ENCODE measurements at regions not wholly inside any gene's neighbourhood (a gene's known extent, or its start where the extent isn't known, plus 50 kb on each side); places are given as distances from the start of the nearest gene placed in this dataset.
A peak's percentile ranks its signal among the peaks of the same experiment; 100 is the strongest.

DNA sequence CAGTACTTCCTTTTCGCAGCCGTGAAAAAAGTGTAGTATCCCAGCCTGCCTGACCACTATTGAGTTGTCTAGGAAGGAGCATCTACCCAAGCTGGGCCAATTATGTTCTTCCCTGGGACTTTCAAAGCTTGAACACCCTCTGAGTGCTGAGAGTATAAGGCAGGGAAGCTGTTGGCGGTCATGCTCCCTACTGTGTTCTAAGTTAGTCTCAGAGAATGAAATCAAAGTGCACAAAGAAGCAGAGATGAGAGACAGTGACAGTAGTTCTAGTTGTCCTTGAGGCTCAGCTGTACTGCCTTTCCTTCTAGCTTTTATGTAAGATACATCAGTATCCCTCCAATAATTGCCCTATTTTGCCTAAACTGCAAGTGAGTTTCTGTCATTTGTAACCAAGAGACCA, 427.1 kb upstream of the SEL1L start:
- H3K27me3 ChIP-seq: no peaks in the 10 kb centered on the region
- H3K9me3 ChIP-seq (replicated peaks): no peaks in the 10 kb centered on the region
- no peak overlapping the region for H3K4me3 ChIP-seq
- no peak overlapping the region for H3K27ac ChIP-seq
- H3K4me1 ChIP-seq: no peaks in the 10 kb centered on the region
- no peaks in the 10 kb centered on the region for H3K36me3 ChIP-seq
- DNase-seq: no peak

DNA sequence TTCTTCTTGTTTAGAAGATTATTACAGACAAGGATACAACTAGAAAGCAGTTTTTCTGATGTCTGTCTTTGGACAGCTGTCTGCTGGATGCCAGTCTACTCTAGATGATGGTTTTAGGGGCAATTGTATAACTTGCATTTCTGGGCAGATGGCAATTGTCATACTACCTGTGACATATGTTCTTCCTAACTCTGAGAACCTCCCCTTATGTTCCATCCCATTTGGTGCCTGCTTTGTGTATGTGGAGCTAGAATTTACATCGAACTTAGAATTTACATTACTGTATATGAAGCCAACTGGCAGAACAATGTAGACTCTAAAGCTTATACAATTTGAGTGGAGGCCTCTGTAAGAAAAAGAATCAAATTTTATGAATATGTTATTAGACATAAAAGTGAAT, 430.2 kb upstream of the SEL1L start:
- Histone ChIP-seq H3K4me3 (no peak overlapping the region), H3K36me3 (no peaks in the 10 kb centered on the region), H3K4me1 (no peaks in the 10 kb centered on the region), H3K27me3 (no peaks in the 10 kb centered on the region), H3K9me3 (replicated peaks) (peaks cover 5% of the 10 kb centered on the region; the same call in 1 of the 2 replicates), H3K27ac (no peak overlapping the region)
- DNase-seq: no peak

DNA sequence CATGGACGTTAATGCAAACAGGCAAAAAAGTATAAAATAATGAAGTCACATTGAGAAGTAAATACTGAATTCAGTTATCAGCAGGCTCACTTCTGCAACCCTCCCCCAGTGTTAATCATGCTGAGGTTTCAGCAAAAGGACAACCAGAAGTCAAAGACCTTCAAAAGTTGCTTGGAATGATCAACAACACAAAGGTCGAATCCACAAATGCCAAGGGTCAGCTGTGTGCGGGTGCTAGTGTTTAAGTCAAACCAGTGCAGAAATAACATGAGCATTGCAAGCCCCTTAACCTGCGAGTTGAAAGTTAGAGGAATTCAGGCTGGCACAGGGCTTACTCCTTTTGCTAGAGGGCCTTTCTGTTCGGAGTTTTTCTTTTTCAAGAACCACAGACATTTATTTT, 436.7 kb upstream of the SEL1L start:
- Histone ChIP-seq H3K36me3 (no peaks in the 10 kb centered on the region), H3K4me3 (no peak overlapping the region), H3K27ac (no peak overlapping the region), H3K4me1 (no peaks in the 10 kb centered on the region), H3K9me3 (replicated peaks) (peaks cover 7% of the 10 kb centered on the region; the same call in 1 of the 2 replicates), H3K27me3 (no peaks in the 10 kb centered on the region)
- no peak for DNase-seq

DNA sequence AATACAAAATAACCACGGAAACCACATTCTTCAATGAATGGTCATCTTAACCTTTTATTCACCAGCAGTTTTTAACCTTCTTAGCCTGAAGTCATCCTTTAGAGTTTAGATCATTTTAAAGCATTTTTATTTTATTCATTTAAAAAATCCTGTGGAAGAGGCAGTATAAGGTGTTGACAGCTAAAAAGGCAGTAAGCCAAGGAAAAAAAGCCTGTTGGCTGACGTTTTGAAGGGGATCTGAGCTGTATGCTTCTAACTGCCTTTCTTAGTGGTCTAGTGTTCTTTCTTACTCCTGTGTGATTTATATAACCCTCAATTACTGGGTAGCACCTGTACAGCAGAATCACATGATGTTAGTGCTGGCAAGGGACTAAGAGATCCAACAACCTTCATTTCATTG, 438.3 kb upstream of the SEL1L start:
- H3K4me3 ChIP-seq: no peak overlapping the region
- H3K9me3 ChIP-seq (replicated peaks): peaks cover 7% of the 10 kb centered on the region; the same call in 1 of the 2 replicates
- H3K4me1 ChIP-seq: no peaks in the 10 kb centered on the region
- H3K27ac ChIP-seq: no peak overlapping the region
- H3K36me3 ChIP-seq: no peaks in the 10 kb centered on the region
- no peak for DNase-seq
- H3K27me3 ChIP-seq: no peaks in the 10 kb centered on the region

DNA sequence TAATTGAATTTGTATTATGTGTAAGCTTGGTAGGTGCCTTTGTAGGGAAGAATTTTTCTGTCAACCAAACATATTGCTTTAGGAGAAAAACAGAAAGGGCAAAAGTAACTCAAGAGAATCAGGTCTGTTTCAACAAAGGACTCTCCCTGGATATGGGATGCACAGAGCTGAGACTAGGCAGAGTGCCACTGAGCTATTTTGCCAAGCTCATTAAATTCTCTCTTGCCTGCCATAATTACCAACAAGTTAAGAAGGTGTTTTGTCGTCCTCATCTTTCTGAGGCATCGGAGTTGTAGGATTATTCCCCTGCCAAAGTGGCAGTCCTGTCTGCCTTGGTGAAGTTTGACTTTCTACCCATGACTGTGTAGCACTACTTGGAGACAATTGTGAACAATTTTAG, 438.9 kb upstream of the SEL1L start:
- no peaks in the 10 kb centered on the region for H3K4me1 ChIP-seq
- H3K27ac ChIP-seq: no peak overlapping the region
- no peak overlapping the region for H3K4me3 ChIP-seq
- H3K9me3 ChIP-seq (replicated peaks): peaks cover 7% of the 10 kb centered on the region; the same call in 1 of the 2 replicates
- no peak for DNase-seq
- H3K27me3 ChIP-seq: no peaks in the 10 kb centered on the region
- H3K36me3 ChIP-seq: no peaks in the 10 kb centered on the region

DNA sequence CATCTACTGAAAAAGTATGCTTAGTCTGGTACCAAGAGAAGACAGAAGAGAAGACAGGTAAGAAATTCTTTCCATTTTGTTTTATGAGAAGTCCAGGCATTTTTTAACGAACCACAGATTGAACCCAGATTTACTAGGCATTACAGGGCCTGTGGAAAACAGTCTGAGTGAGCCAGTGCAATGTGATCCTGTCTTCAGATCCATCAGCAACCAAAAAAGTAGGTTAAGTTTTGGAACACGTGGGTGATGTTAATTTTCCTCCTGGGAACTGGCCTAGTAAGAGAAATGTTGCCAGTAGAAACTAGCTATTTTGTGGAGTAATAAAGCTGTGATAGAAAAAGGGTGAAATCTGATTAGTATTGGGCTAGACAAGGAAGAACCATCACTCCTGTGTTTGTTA, 440.9 kb upstream of the SEL1L start:
- no peaks in the 10 kb centered on the region for H3K9me3 ChIP-seq (replicated peaks)
- DNase-seq: no peak
- H3K4me1 ChIP-seq: no peaks in the 10 kb centered on the region
- H3K36me3 ChIP-seq: no peaks in the 10 kb centered on the region
- H3K27ac ChIP-seq: no peak overlapping the region
- H3K27me3 ChIP-seq: no peaks in the 10 kb centered on the region
- no peak overlapping the region for H3K4me3 ChIP-seq

DNA sequence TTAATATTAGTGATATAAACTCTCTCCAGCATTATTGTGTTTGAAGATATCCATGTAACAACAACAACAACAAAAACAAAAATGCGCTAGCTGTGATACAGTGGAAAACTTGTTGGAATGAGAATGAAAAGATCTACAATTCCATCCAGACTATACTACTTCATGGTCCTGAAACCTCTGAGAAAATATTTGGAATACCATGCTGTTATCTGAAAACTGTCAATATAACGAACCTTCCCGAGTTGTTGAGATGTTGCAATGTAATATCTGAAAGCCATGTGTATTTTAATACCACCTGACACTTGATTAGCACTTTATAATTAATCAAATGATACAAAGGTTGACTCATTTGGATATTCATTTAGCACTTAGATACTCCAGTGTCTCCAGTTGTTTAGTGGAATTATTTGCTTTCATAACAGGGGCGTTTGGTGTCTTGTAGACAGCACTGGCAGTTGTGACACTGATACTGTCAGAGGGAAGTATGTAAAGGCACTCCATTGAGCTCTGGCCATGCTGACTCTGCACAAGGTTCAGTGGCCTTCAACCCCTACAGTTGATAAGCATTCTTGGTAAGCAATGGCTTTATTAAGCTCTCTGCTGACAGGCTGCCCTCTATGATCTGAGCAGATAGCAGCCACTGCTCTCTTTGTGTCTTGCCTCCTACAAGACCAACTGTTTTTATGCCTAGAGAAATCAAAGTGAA, 447.1 kb upstream of the SEL1L start:
- no peaks in the 10 kb centered on the region for H3K36me3 ChIP-seq
- H3K9me3 ChIP-seq (replicated peaks): no peaks in the 10 kb centered on the region
- no peaks in the 10 kb centered on the region for H3K27me3 ChIP-seq
- no peak for DNase-seq
- no peaks in the 10 kb centered on the region for H3K4me1 ChIP-seq
- H3K4me3 ChIP-seq: no peak overlapping the region
- H3K27ac ChIP-seq: no peak overlapping the region

DNA sequence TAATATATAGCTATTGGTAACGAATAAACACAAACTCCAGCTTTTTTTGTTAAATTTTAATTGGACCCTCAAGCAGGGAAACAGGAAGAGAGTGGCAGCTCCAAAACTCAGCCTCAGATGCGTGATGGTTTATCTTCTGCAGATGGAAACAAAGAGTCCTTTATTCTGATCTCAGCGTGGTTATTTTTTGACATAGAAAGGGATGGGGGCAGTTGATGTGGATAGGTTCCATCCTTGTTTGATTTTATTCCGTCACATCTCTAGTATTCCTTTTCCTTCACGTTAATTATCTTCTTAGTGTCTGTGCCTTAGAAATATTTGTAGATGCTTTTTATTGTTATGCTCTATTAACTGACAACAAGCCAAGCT, 447.6 kb upstream of the SEL1L start:
- Histone ChIP-seq H3K27ac (no peak overlapping the region), H3K4me3 (no peak overlapping the region), H3K9me3 (replicated peaks) (no peaks in the 10 kb centered on the region), H3K27me3 (no peaks in the 10 kb centered on the region), H3K4me1 (no peaks in the 10 kb centered on the region), H3K36me3 (no peaks in the 10 kb centered on the region)
- DNase-seq: no peak

DNA sequence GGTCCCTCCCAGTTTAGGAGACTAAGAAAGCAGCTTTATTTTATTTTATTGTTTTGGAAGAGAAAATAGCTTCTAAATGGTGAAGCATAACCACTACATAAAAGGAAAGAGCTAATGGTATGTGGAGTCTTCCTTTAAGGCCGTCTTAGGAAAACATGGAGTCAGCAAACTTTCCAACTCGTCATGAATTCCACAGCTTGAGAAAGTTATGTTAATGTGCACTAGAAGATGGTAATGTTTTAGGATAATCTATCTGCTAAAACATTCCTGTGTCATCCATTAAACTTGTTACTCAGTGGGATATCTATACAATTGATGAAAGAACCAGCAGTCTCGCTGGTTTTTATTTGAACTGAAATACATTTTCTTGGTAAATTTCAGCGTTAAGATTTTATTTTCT, 448.4 kb upstream of the SEL1L start:
- Histone ChIP-seq H3K27ac (no peak overlapping the region), H3K27me3 (no peaks in the 10 kb centered on the region), H3K9me3 (replicated peaks) (no peaks in the 10 kb centered on the region), H3K4me3 (no peak overlapping the region), H3K36me3 (no peaks in the 10 kb centered on the region), H3K4me1 (no peaks in the 10 kb centered on the region)
- DNase-seq: no peak

DNA sequence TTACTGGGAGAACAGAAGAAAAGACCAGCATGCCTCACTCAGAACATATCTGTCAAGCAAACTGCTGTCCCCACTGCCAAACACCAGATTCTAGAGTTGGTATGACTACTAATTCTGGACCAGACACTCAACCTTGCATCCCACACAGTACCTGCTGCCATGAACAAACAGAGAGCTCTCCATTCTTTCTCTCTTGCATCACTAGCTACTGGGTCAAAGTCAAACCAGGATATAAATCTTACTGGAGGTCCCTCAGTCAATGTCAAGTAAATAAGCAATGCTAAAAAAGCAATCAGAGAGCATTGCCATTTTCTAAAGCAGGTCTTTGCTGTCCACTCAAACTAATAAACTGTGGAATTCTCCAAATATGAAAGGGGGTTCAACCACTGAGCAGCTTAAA, 452.4 kb upstream of the SEL1L start:
- no peak for DNase-seq
- H3K27me3 ChIP-seq: no peaks in the 10 kb centered on the region
- H3K4me1 ChIP-seq: no peaks in the 10 kb centered on the region
- H3K27ac ChIP-seq: no peak overlapping the region
- no peak overlapping the region for H3K4me3 ChIP-seq
- H3K36me3 ChIP-seq: no peaks in the 10 kb centered on the region
- no peaks in the 10 kb centered on the region for H3K9me3 ChIP-seq (replicated peaks)

DNA sequence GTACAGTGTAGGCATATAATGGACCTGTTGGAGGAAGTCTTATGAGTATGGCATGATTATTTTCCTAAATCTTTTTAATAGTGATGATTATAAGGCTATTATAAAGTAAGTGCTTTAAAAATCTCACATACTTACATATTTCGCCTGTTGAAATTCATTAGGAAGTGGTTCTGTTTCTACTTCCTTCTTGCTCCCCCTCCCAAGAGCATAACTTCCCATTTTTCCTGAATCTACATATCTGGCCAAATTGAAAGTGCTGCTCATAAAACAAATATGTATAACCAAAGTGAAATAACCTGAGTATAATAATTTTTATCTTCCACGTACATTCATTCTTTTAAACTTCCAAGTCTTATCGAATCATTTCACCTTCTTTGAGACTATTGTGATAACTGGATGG, 455.6 kb upstream of the SEL1L start:
- H3K9me3 ChIP-seq (replicated peaks): no peaks in the 10 kb centered on the region
- no peaks in the 10 kb centered on the region for H3K36me3 ChIP-seq
- H3K27ac ChIP-seq: no peak overlapping the region
- no peaks in the 10 kb centered on the region for H3K4me1 ChIP-seq
- no peak overlapping the region for H3K4me3 ChIP-seq
- H3K27me3 ChIP-seq: no peaks in the 10 kb centered on the region
- no peak for DNase-seq

DNA sequence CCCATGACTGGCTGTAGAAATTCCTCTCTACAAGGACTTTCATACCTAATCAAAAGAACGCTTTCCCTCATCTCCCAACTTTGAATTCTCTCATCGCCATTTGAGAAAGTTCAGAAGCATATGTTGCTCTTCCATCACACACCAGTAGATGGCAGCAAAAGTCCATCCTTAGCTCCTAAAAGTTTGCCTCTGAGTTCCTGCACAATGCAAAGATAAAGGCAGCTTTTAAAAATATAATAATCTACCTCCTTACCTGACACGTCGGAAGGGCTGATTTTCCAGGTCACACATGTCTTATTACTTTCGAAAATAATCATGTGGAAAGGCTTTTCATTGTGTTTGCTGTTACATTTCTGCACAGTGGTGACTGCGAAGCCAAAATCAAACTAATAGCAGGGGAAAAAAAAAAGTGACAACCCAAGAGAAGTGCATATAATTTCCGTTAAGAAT, 456.7 kb upstream of the SEL1L start:
- Histone ChIP-seq H3K27ac (no peak overlapping the region), H3K4me1 (no peaks in the 10 kb centered on the region), H3K9me3 (replicated peaks) (no peaks in the 10 kb centered on the region), H3K4me3 (no peak overlapping the region), H3K27me3 (no peaks in the 10 kb centered on the region), H3K36me3 (no peaks in the 10 kb centered on the region)
- peak; percentile 7 to 74 for DNase-seq

DNA sequence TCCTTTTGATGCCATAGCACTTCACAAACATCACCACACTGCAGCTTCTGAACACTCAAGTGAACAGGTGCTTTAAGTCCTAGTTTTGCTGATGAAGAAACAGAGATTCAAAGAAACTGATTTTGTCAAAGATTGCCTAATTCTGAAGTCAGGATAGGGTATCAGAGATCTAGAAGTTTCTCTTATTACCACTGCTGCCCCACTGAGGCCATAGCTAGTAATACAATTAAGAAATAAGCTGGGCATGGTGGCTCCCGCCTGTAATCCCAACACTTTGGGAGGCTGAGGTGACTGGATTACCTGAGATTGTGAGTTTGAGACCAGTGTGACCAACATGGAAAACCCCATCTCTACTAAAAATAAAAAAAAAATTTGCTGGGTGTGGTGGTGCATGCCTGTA, 458.3 kb upstream of the SEL1L start:
- H3K9me3 ChIP-seq (replicated peaks): no peaks in the 10 kb centered on the region
- no peaks in the 10 kb centered on the region for H3K4me1 ChIP-seq
- no peak overlapping the region for H3K4me3 ChIP-seq
- H3K36me3 ChIP-seq: no peaks in the 10 kb centered on the region
- H3K27me3 ChIP-seq: no peaks in the 10 kb centered on the region
- H3K27ac ChIP-seq: no peak overlapping the region
- peak in 1 of 2 experiments; percentile 19 for DNase-seq

DNA sequence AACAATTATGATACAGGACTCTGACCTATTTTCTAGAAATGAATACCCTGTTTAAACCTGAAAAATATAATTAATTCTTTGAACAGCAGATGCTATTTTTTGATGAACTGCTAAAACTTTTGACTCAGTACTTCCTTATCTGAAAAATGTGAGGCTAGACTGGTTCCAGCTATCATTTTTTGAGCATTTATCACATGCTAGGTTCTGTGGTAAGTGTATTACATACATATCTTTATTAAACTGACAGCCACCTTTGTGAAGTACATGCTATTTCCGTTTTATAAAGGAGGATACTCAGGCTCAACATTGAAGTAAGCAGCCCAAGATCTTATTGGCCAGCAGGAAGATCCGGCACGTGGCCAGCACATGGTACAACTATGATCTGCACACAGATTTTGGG, 459.8 kb upstream of the SEL1L start:
- no peaks in the 10 kb centered on the region for H3K27me3 ChIP-seq
- no peaks in the 10 kb centered on the region for H3K9me3 ChIP-seq (replicated peaks)
- no peak overlapping the region for H3K4me3 ChIP-seq
- no peaks in the 10 kb centered on the region for H3K36me3 ChIP-seq
- no peaks in the 10 kb centered on the region for H3K4me1 ChIP-seq
- no peak overlapping the region for H3K27ac ChIP-seq
- no peak for DNase-seq

DNA sequence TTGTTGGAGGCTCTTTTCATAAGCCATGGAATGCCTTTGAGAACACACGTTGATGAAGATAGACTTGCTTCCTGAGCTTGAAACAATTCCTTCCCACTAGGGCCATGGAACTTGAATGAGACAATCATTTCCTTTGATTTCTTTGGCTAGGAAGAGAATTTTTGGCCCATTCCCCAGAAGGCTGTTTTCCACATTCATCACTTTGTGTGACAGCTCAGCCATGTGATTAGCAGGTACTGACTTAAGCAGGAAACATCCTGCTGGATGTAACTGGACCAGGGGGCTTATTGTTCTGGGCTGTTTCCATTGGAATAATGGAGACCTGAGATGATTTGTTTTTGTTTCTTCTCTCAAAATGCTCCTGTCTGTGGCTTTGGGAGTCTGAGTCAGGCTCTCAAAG, 469.8 kb upstream of the SEL1L start:
- no peaks in the 10 kb centered on the region for H3K9me3 ChIP-seq (replicated peaks)
- no peaks in the 10 kb centered on the region for H3K36me3 ChIP-seq
- no peak overlapping the region for H3K27ac ChIP-seq
- DNase-seq: no peak
- H3K27me3 ChIP-seq: no peaks in the 10 kb centered on the region
- no peaks in the 10 kb centered on the region for H3K4me1 ChIP-seq
- no peak overlapping the region for H3K4me3 ChIP-seq

DNA sequence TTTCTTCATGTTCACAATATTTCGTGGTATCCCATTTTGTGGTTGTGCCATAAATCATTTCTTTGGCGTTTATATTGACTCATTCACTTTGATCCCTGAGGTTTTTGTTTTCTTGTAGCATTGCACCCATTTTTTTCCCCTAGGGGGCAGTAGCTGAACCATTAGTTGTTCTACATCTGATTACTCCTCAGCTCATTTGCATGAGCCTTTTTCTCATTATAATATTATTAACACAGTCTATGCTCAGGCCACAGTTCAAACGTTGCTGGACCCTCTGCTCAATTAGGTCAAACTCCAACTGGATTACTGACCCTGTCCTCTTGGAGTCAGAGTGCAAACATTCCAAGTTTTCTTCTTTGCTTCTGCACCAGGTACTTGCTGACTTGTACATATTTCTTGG, 475.4 kb upstream of the SEL1L start:
- Histone ChIP-seq H3K27ac (no peak overlapping the region), H3K4me1 (no peaks in the 10 kb centered on the region), H3K9me3 (replicated peaks) (no peaks in the 10 kb centered on the region), H3K4me3 (no peak overlapping the region), H3K36me3 (no peaks in the 10 kb centered on the region), H3K27me3 (no peaks in the 10 kb centered on the region)
- peak; percentile 5 to 29 for DNase-seq
